Germinal center (tissue), 1 donor: ENCODE measurements at regions not wholly inside any gene's neighbourhood (a gene's known extent, or its start where the extent isn't known, plus 50 kb on each side); places are given as distances from the start of the nearest gene placed in this dataset.
A peak's percentile ranks its signal among the peaks of the same experiment; 100 is the strongest.
"Not testable (repeated sequence)": the region's sequence is repeated elsewhere in the genome, so short reads cannot be mapped to it uniquely, and the experiment has no call there.

ENCODE experiments used
- DNase-seq: peaks from one replicate; pipeline ENCODE4 v3.0.0; 2012; ENCODE audit warnings: mixed read lengths, low spot score

DNA sequence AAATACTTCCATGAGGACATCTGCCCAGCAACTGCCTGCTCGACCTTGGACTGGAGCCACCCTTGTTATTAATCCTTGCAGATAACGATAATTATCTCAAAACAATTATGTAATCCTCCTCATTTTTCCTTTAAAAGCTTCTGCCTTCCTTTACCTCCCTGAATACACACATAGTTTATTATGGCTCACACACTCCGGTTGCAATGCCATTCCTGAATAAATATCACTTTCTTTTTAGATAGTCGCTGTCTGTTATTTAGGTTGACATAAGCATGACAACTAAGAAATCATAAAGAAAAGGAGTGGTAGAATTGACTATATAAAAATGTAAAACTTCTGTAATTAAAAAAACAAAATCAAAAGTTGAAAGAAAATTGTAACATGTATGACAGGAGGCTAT, 64.8 kb downstream of the B4GALT7 start:
- not testable (repeated sequence) for DNase-seq

DNA sequence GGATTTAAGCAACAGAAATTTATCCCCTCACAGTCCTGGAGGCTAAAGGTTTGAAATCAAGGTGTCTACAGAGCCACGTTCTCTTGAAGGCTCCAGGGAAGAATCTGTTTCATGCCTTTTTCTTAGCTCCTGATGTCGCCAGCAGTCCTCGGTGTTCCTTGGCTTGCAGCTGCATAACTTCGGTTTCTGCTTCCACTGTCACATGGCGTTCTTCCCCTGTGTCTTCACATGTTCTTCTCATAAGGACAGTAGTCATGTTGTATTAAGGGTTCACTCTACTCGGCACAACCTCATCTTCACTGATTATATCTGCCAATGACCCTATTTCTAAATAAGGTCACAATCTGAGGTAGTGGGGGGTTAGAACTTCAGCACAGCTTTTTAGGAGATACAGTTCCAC, 65.2 kb downstream of the B4GALT7 start:
- DNase-seq: not testable (repeated sequence)

DNA sequence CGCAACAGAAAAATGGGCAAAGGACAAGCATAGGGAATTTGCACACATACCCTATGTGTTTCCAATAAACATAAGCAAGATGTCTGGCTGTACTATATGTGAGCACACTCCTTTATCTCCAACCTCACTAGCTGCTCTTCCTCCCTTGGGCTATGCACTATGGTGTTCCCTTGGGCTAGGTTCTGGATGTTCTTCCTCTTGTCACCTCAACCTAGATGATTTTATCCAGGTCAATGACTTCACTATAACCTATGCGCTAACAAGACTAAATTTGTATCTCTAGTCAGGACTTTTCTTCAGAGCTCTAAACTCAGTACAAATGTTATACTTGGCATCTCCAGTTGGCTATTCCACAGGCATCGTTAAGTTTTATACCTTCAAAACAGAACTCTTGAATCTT, 66.0 kb downstream of the B4GALT7 start:
- not testable (repeated sequence) for DNase-seq

DNA sequence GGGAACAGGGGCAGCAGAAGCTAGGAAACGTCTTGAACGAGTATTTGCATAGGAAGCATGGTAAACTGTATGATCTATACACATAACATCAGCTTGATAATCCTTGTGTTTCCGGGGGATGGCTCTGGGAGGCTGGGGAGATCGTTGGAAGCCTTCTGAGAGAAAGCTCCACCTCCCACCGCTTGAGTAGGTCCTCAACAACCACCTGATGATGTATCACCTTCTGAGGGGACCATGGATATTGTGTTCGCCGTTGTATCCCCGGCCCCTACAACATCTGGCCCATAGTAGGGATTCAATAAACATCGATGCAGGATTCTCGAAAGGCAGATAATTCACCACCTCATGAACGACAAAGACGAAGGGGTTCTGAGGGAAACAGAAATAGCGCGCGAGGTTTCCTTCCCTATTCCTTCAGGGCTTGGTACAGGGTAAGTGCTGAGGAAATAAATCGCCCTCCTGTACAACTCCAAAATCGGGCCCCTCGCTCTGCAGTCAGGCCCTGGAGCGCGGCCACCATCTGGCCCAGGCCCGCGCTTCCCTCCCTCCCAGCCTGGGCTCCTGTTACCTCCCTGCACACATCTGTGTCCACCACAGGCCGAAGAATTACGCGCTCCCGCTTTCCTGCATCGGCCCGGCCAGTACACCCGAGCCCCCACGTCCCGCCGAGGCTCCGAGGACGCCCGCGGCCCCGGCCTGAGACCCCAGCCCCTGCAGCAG, 71.3 kb downstream of the B4GALT7 start:
- DNase-seq: not testable (repeated sequence)

DNA sequence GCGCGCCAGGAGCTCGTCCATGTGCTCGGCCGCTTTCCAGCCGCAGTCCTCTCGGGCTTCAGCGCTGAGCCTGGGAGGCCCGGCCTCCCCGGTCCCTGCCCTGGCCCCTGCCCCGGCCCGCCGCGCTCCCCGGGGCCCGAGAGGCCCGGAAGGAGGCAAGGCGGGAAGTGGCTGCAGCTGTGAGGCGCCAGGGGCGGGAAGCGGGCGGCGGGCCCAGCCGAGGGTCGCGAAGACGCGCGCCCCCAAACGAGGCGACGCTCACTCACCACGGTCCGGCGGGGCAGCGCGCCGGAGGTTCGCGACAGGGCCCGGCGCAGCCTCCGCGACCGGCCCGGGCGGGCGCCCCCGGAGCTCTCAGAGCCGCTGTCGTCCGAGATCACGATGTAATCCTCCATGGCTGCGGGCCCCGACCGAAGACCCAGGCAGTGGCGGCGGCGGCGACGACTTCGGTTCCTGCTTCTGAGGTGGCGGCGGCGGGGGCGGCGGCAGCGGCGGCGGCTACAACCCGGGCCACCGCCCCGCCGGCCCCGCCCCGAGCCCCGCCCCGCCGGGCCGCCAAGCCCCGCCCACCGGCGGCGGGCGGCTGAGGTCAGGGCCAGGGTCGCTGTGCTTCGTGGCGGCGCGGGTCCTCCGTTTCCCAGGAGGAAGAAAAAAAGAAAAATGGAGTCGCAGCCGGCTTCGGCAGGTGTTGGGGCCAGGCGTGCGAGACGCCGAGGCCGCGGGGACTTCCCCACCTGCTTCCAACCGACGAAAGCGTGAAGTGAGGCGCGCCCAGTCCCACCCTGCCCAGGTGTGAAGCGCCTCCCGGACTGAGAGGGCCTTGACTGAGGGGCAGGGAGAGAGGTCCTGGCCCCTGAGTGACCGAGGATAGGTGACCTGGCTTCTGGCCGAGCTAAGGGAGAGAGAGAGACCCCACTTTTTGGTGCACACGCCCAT, 72.1 kb downstream of the B4GALT7 start:
- DNase-seq: peak; percentile 28
